ENCODE measurements at regions not wholly inside any gene's neighbourhood (a gene's known extent, or its start where the extent isn't known, plus 50 kb on each side); places are given as distances from the start of the nearest gene placed in this dataset.
"Not testable (repeated sequence)": the region's sequence is repeated elsewhere in the genome, so short reads cannot be mapped to it uniquely, and the experiment has no call there.

GRCh38 chrX:84856791-84857190, 146.9 kb upstream of the APOOL start:
- H3K4me3 ChIP-seq (ENCODE audit: low read length); H3K9me3 ChIP-seq (ENCODE audit: insufficient read depth, low read length); H3K36me3 ChIP-seq (replicated peaks; ENCODE audit: low read depth, low read length); H3K4me2 ChIP-seq (ENCODE audit: low read length); H3K9ac ChIP-seq (ENCODE audit: low read length); H4K20me1 ChIP-seq (ENCODE audit: insufficient read depth, low read length); H2AFZ ChIP-seq (ENCODE audit: low read depth, low read length); H3K4me1 ChIP-seq (ENCODE audit: low read length); H3K27me3 ChIP-seq (ENCODE audit: low read depth, low read length); H3K79me2 ChIP-seq (ENCODE audit: low read length); H3K27ac ChIP-seq (ENCODE audit: low read length): not testable (repeated sequence)

GRCh38 chrX:84858771-84859170, 144.9 kb upstream of the APOOL start:
- not testable (repeated sequence) for H4K20me1 ChIP-seq (ENCODE audit: insufficient read depth, low read length); H3K27me3 ChIP-seq (ENCODE audit: low read depth, low read length); H3K4me2 ChIP-seq (ENCODE audit: low read length); H3K9me3 ChIP-seq (ENCODE audit: insufficient read depth, low read length); H3K36me3 ChIP-seq (replicated peaks; ENCODE audit: low read depth, low read length); H2AFZ ChIP-seq (ENCODE audit: low read depth, low read length); H3K4me1 ChIP-seq (ENCODE audit: low read length); H3K79me2 ChIP-seq (ENCODE audit: low read length); H3K4me3 ChIP-seq (ENCODE audit: low read length); H3K27ac ChIP-seq (ENCODE audit: low read length); H3K9ac ChIP-seq (ENCODE audit: low read length)

GRCh38 chrX:84865113-84865512, 138.6 kb upstream of the APOOL start:
- Histone ChIP-seq H3K4me1 (ENCODE audit: low read length) (peaks cover 4% of the 10 kb centered on the region), H3K4me2 (ENCODE audit: low read length) (no peak overlapping the region), H3K27me3 (ENCODE audit: low read depth, low read length) (no peaks in the 10 kb centered on the region), H4K20me1 (ENCODE audit: insufficient read depth, low read length) (no peaks in the 10 kb centered on the region), H3K9ac (ENCODE audit: low read length) (no peak overlapping the region), H3K9me3 (ENCODE audit: insufficient read depth, low read length) (no peaks in the 10 kb centered on the region), H3K27ac (ENCODE audit: low read length) (no peak overlapping the region), H3K4me3 (ENCODE audit: low read length) (no peak overlapping the region), H2AFZ (ENCODE audit: low read depth, low read length) (no peak overlapping the region), H3K36me3 (replicated peaks; ENCODE audit: low read depth, low read length) (no peaks in the 10 kb centered on the region), H3K79me2 (ENCODE audit: low read length) (no peaks in the 10 kb centered on the region)
- TF ChIP-seq CTCF (IDR thresholded peaks at IDR 0.05; ENCODE audit: low read depth, low read length) (no peak), EZH2phosphoT487 (IDR thresholded peaks at IDR 0.05; ENCODE audit: low read depth) (no peak)

- not testable (repeated sequence) for H4K20me1 ChIP-seq (ENCODE audit: insufficient read depth, low read length); H3K36me3 ChIP-seq (replicated peaks; ENCODE audit: low read depth, low read length); H3K4me1 ChIP-seq (ENCODE audit: low read length); H3K79me2 ChIP-seq (ENCODE audit: low read length); H3K27me3 ChIP-seq (ENCODE audit: low read depth, low read length); H3K27ac ChIP-seq (ENCODE audit: low read length); H3K4me2 ChIP-seq (ENCODE audit: low read length); H3K4me3 ChIP-seq (ENCODE audit: low read length); H3K9ac ChIP-seq (ENCODE audit: low read length); H2AFZ ChIP-seq (ENCODE audit: low read depth, low read length); H3K9me3 ChIP-seq (ENCODE audit: insufficient read depth, low read length)
Observed at GRCh38 chrX:84870281-84870680, 133.4 kb upstream of the APOOL start.

- not testable (repeated sequence) for H4K20me1 ChIP-seq (ENCODE audit: insufficient read depth, low read length); H3K36me3 ChIP-seq (replicated peaks; ENCODE audit: low read depth, low read length); H3K9ac ChIP-seq (ENCODE audit: low read length); H3K9me3 ChIP-seq (ENCODE audit: insufficient read depth, low read length); H2AFZ ChIP-seq (ENCODE audit: low read depth, low read length); H3K4me3 ChIP-seq (ENCODE audit: low read length); H3K27ac ChIP-seq (ENCODE audit: low read length); H3K4me2 ChIP-seq (ENCODE audit: low read length); H3K27me3 ChIP-seq (ENCODE audit: low read depth, low read length); H3K79me2 ChIP-seq (ENCODE audit: low read length); H3K4me1 ChIP-seq (ENCODE audit: low read length)
Observed at GRCh38 chrX:84872160-84872771, 131.4 kb upstream of the APOOL start.

- no peak for TF ChIP-seq EZH2phosphoT487 (IDR thresholded peaks at IDR 0.05; ENCODE audit: low read depth)
- no peak for TF ChIP-seq CTCF (IDR thresholded peaks at IDR 0.05; ENCODE audit: low read depth, low read length)
- Histone ChIP-seq H3K4me3 (ENCODE audit: low read length) (no peak overlapping the region), H2AFZ (ENCODE audit: low read depth, low read length) (no peak overlapping the region), H3K4me2 (ENCODE audit: low read length) (no peak overlapping the region), H3K27me3 (ENCODE audit: low read depth, low read length) (no peaks in the 10 kb centered on the region), H4K20me1 (ENCODE audit: insufficient read depth, low read length) (no peaks in the 10 kb centered on the region), H3K79me2 (ENCODE audit: low read length) (no peaks in the 10 kb centered on the region), H3K9me3 (ENCODE audit: insufficient read depth, low read length) (no peaks in the 10 kb centered on the region), H3K4me1 (ENCODE audit: low read length) (peaks cover 4% of the 10 kb centered on the region), H3K36me3 (replicated peaks; ENCODE audit: low read depth, low read length) (no peaks in the 10 kb centered on the region), H3K9ac (ENCODE audit: low read length) (no peak overlapping the region), H3K27ac (ENCODE audit: low read length) (no peak overlapping the region)
Observed at GRCh38 chrX:84873176-84873575, 130.5 kb upstream of the APOOL start.

All from OCI-LY3 (cell line).